HG03342 (cell line): ENCODE measurements at regions not wholly inside any gene's neighbourhood (a gene's known extent, or its start where the extent isn't known, plus 50 kb on each side); places are given as distances from the start of the nearest gene placed in this dataset.
"Not testable (repeated sequence)": the region's sequence is repeated elsewhere in the genome, so short reads cannot be mapped to it uniquely, and the experiment has no call there.

Source experiments
- ATAC-seq: cut with Tn5 transposase; IDR thresholded peaks from one replicate; pipeline ENCODE4 v1.9.1; 2021; ENCODE audit warnings: mild to moderate bottlenecking, moderate library complexity; ENCODE audit not compliant: unreplicated experiment

DNA sequence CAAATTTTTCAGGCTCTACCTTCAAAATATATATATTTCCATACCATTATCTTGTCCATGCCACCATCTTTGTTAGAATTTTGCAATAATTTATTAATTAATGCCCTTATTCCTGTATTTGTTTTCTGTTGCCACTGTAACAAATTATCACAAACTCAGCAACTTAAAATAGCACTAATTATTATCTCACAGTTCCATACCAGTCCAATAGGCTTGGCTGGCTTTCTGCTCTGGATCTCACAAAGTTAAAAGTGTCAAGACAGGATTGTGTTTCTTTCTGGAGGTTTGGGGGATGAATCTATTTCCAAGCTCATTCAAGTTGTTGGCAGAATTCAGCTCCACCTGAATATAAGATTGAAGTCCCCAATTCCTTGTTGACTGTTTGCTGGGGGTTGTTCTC is 58.6 kb upstream of the SLC38A4 start:
- ATAC-seq = no peak

GRCh38 chr12:46886541-46887041 is 60.8 kb upstream of the SLC38A4 start:
- no peak for ATAC-seq

DNA sequence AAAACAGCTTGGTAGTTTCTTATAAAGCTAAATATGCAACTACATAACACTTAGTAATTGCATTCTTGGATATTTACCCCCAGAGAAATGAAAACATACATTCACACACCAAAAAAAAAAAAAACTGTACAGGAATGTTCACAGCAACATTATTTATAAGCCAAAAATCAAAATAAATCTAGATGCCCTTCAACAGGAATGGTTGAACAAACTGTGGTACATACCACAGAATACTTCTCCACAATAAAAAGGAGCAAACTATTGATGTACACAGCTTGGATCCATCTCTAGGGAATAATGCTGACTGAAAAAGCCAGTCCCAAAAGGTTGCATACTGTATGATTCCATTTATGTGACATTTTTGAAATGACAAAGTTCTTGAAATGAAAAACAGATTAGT is 62.1 kb upstream of the SLC38A4 start:
- no peak for ATAC-seq

GRCh38 chr12:46888568-46888967 is 62.8 kb upstream of the SLC38A4 start:
- ATAC-seq = no peak

DNA sequence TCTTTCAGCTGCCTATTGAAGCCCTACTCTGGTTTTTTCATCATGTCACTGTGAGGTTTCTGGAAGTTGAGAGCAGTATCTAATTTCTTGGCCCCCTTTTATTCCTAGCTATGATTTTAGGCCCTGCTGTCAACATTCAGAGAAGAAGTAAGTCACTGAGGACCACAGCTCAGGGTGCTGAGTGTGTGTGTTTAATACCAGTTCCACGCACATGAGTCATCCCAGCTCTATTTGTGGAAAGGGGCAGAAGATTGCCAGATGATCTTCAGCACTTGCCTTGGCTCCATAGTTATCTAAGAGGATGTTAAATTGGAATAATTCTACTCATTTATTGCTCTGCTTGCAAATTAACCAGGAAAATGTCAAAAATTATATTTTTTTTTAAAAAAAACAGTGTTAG is 65.5 kb upstream of the SLC38A4 start:
- ATAC-seq = no peak

DNA sequence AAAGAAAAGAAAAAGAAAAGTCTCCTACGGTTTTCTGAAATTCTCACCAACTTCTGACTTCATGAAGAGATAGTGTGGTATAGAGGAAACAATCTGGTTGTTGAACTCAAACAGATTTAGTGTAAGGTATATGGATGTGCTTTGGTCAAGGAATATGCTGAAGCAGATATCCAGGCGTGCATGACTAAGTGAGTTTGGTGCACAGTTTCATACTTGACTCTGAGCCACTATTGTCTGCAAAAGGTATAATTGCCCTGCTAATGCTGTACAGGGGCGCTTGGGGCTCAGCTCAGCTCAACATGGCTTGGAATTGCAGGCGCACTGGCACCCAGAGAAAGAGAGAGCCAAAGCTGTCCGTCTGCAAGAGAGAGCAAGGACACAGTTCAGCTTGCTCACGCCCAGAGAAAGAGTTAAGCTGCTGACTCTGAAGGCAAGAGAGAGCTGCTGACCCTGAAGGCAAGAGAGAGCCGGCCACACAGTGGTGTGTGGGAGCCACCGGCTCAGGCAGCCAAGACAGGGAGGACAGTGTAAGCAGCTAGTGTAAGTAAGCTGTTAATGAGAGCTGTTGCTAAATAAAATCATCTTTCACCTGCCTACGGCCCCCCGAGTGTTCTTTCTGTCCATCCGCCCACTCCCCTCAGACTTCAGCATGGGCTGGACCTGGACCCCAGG is 66.4 kb upstream of the SLC38A4 start:
- ATAC-seq = no peak

DNA sequence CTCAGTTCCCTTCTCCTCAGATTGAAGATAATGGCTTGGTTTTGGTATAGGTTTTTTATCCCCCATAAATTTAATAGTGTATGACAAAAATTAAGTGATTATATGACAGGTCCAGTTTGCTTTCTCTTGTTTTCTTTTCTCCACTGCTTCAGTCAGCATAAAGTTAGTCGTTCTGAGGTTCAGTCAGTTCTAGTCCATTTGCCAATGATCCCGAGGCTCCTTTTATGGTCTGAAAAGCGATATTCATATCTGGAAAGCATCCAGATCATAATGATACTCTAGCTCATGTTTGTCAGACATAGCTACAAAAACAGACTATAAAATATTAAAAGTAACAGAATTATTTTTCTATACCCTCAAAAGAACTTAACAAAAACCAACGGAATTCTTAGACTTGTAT is 67.1 kb upstream of the SLC38A4 start:
- ATAC-seq = no peak

DNA sequence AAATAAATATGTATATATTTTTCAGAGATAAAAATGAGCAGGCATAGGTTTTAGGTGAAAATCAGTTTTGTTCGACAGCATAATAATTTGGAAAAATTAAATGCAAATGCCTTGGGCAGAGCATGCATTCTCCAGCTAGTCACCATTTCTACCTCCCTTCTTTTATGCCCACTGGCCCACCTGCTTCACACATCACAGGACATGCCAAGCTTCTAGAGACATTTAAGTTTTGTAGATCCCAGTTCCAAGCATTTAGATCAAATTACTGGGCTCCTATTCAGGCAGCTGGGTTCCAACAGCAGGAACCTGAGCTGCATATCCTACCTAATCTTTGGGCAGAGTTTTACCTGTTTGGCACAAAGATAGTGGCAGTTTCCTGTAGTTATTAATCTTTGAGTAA is 67.6 kb upstream of the SLC38A4 start:
- ATAC-seq = no peak

DNA sequence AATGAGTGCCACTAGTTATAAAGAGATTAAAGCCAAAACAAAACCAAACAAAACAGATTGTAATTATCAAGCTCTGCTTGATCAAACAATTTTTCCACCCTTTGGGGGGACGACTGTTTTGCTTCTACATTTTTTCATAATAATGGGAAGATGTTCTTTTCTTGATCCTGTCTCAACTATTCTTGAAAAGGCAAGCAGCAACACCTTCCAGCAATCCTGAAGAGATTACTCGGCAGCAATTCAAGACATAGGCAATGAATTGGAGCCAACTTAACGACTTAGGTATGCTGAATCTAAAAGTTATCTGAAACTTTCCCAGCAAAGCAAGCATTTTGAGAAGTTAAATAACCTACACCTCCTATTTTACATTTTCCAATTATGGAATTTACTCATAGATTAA is 69.9 kb upstream of the SLC38A4 start:
- no peak for ATAC-seq

- ATAC-seq = no peak
Observed at GRCh38 chr12:46896680-46897079, 70.9 kb upstream of the SLC38A4 start.

DNA sequence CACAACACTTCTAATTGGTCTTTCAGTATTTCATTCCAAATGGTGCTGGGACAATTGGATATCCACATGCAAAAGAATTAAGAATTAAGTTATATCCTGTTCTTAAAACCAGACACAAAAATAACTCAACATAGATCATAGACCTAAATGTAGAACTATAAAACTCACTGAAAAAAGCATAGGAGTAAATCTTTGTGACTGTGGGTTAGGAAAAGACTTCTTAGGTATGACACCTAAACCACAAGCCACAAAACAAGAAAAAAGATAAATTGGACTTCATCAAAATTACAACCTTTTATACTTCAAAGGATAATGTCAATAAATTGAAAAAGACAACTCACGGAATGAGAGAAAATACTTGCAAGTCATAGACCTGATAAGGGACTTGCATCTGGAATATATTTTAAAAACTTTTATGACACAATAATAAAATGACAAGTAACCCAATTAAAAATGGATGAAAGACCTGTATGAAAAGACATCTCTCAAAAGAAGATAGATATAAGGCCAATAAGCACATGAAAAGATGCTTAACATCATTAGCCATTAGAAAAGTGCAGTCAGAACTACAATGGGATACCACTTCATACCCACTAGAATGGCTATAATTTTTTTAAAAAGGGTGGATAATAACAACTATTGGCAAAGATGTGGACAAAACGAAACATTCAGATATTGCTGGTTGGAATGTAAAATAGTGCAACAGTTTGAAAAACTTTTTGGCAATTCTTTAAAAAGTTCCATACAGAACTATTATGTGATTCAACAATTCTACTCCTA is 72.5 kb upstream of the SLC38A4 start:
- ATAC-seq = no peak

GRCh38 chr12:46898989-46899388 is 73.2 kb upstream of the SLC38A4 start:
- ATAC-seq = no peak

DNA sequence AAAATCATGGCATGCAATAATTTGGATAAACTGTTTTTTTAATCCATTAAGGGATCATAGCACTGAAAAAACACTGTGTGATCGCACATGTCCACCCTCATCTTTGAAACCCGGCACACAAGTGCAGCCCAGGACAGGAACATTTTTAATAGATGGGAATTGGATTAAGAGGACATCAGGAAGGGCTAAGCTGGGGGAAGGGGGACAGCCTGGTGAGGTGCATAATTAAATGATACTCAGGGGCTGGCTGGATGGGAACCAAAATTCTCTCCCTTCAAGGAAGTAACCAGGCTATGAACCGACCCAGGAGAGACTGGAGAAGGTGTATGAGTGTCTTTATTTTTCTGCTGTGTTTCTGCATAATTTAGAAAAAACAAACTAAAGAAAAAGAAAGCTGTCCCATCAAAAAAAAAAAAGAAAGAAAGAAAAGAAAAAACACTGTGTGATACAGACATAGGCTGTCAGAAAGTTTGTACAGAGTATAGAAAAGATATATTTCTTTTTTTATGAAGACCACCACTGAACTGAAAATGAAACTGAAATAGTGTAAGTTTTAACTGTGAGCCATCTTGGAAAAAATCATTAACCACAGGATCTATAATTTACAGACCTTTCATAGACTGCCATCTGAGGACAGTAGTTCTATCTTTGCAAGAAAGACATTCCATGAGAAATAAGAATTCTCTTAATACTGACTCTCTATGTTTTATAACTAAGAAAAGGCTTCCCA is 75.1 kb upstream of the SLC38A4 start:
- ATAC-seq = no peak

DNA sequence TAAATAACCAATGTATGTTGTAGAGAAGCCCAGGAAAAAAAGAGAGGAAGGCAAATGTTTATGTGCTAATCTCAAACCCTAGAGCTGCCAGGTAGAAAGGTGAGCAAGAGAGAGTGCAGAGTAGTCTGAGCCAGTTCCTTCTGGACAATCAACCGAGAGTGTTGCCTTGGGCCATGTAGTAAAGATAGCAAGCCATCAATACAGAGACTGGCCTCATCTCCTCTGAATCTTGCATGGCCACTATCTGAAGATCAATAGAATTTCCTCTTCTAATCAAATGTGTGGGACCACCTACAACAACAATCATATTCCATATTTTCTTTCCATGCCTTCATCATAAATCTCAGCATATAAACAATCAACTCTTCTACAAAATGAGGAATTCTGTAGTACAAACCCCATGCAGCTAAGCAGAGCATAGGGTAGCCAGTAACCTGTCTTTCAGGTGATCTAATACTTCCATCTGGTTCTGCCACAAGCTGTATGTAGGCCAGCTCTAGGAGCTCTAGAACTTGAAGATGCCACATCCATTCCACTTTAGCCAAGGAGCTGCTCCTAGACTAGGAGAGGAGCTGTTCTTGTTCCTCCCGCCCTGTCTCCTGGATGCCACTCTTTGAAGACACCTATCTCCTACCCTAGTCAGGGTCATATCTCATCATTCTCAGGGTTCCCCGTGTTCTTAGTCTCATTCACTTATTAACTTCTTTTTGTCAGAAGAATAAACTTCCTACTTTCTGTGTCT is 75.8 kb upstream of the SLC38A4 start:
- ATAC-seq = no peak

DNA sequence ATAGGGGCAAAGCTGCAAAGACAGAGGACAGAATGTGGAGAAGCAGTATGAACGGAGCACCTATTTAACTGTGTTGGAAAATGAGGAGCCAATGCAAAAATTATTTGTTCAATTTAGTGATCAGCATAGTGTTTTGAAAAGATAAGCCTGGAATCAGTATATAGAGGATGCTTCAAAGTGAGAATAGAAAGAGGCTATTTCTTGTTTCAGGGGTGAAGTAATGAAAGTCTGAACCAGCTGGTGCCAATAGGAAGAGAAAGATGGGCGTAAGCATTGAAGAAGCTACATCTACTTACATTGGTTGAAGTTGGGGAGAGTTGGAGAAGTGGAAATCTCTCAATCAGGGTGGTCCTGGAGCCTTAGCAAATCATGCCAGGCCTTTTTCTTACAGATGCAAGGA is 77.3 kb upstream of the SLC38A4 start:
- no peak for ATAC-seq

- ATAC-seq = no peak
Observed at GRCh38 chr12:46904406-46905238, 78.8 kb upstream of the SLC38A4 start.

- ATAC-seq = not testable (repeated sequence)
Observed at GRCh38 chr12:46905239-46905627, 79.4 kb upstream of the SLC38A4 start.

DNA sequence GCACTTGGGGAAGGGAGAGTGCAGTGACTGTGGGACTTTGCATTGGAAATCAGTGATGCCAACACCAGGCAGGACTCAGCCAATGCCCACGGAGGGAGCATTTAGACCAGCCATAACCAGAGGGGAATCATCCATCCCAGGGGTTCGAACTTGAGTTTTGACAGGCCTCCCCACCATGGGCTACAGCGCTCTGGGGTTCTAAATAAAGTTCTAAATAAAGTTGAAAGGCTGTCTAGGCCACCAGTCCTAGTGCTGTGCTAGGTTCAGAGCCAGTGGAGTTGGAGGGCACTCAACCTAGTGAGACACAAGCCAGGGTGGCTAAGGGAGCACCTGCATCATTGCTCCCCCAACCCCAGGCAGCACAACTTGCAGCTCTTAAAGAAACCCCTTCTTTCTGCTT is 82.0 kb upstream of the SLC38A4 start:
- no peak for ATAC-seq

- ATAC-seq = no peak
Observed at GRCh38 chr12:46908236-46908935, 82.6 kb upstream of the SLC38A4 start.
